ENCODE measurements at regions not wholly inside any gene's neighbourhood (a gene's known extent, or its start where the extent isn't known, plus 50 kb on each side); places are given as distances from the start of the nearest gene placed in this dataset.
"Not testable (repeated sequence)": the region's sequence is repeated elsewhere in the genome, so short reads cannot be mapped to it uniquely, and the experiment has no call there.

GRCh38 chr12:63410197-63410596 lies 258.1 kb downstream of the DPY19L2 start:
- no peak for DNase-seq (ENCODE audit: low read depth in 3 of 3)

- DNase-seq (ENCODE audit: low read depth in 3 of 3) = no peak
Measured at GRCh38 chr12:63406781-63407180, 255.8 kb upstream of the AVPR1A start.

GRCh38 chr12:63404611-63405010 lies 253.6 kb upstream of the AVPR1A start:
- no peak for DNase-seq (ENCODE audit: low read depth in 3 of 3)

GRCh38 chr12:63403256-63403655 lies 252.3 kb upstream of the AVPR1A start:
- DNase-seq (ENCODE audit: low read depth in 3 of 3) = no peak

GRCh38 chr12:63400718-63401117 lies 249.7 kb upstream of the AVPR1A start:
- no peak for DNase-seq (ENCODE audit: low read depth in 3 of 3)

GRCh38 chr12:63400318-63400717 lies 249.3 kb upstream of the AVPR1A start:
- no peak for DNase-seq (ENCODE audit: low read depth in 3 of 3)

- no peak for DNase-seq (ENCODE audit: low read depth in 3 of 3)
Measured at GRCh38 chr12:63397807-63398206, 246.8 kb upstream of the AVPR1A start.

GRCh38 chr12:63396135-63396534 lies 245.1 kb upstream of the AVPR1A start:
- DNase-seq (ENCODE audit: low read depth in 3 of 3) = no peak

- no peak for DNase-seq (ENCODE audit: low read depth in 3 of 3)
Measured at GRCh38 chr12:63394983-63395382, 244.0 kb upstream of the AVPR1A start.

GRCh38 chr12:63394349-63394748 lies 243.3 kb upstream of the AVPR1A start:
- DNase-seq (ENCODE audit: low read depth in 3 of 3) = no peak

- DNase-seq (ENCODE audit: low read depth in 3 of 3) = no peak
Measured at GRCh38 chr12:63389211-63389610, 238.2 kb upstream of the AVPR1A start.

- no peak for DNase-seq (ENCODE audit: low read depth in 3 of 3)
Measured at GRCh38 chr12:63387771-63388170, 236.8 kb upstream of the AVPR1A start.

GRCh38 chr12:63382930-63383329 lies 231.9 kb upstream of the AVPR1A start:
- DNase-seq (ENCODE audit: low read depth in 3 of 3) = no peak

GRCh38 chr12:63362791-63363190 lies 211.8 kb upstream of the AVPR1A start:
- no peak for DNase-seq (ENCODE audit: low read depth in 3 of 3)

GRCh38 chr12:63362166-63362565 lies 211.2 kb upstream of the AVPR1A start:
- no peak for DNase-seq (ENCODE audit: low read depth in 3 of 3)

- no peak for DNase-seq (ENCODE audit: low read depth in 3 of 3)
Measured at GRCh38 chr12:63354969-63355368, 204.0 kb upstream of the AVPR1A start.

- DNase-seq (ENCODE audit: low read depth in 3 of 3) = no peak
Measured at GRCh38 chr12:63353559-63353958, 202.6 kb upstream of the AVPR1A start.

GRCh38 chr12:63351370-63351769 lies 200.4 kb upstream of the AVPR1A start:
- DNase-seq (ENCODE audit: low read depth in 3 of 3) = no peak

- no peak for DNase-seq (ENCODE audit: low read depth in 3 of 3)
Measured at GRCh38 chr12:63348556-63348955, 197.6 kb upstream of the AVPR1A start.

GRCh38 chr12:63337158-63337557 lies 186.2 kb upstream of the AVPR1A start:
- not testable (repeated sequence) for DNase-seq (ENCODE audit: low read depth in 3 of 3)

GRCh38 chr12:63326260-63326659 lies 175.3 kb upstream of the AVPR1A start:
- no peak for DNase-seq (ENCODE audit: low read depth in 3 of 3)

GRCh38 chr12:63325757-63326156 lies 174.8 kb upstream of the AVPR1A start:
- no peak for DNase-seq (ENCODE audit: low read depth in 3 of 3)

GRCh38 chr12:63323942-63324341 lies 172.9 kb upstream of the AVPR1A start:
- DNase-seq (ENCODE audit: low read depth in 3 of 3) = no peak

- no peak for DNase-seq (ENCODE audit: low read depth in 3 of 3)
Measured at GRCh38 chr12:63321373-63321772, 170.4 kb upstream of the AVPR1A start.
